ENCODE measurements at regions not wholly inside any gene's neighbourhood (a gene's known extent, or its start where the extent isn't known, plus 50 kb on each side); places are given as distances from the start of the nearest gene placed in this dataset.

DNA sequence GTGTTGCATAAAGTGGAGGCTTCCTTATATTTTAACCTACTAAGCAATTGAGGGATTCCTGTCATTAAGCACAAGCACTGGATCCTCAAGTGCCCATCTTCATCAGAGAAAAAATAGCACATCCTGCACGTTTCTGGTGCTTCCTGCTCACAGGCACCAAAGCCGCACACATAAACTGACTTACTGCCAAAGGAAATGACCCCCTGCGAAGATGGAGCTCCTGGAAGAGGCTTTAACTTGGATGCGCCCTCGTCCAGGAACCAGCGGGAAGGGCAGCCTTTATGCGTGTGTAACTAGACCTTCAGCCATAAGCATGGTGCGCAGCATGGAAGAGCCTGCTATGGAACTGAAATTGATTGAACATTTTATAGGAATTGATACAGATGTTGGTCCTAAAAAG is 188.7 kb downstream of the FTCDNL1 start:
- TF ChIP-seq ZSCAN20 (CRISPR knock-in tag; IDR thresholded peaks at IDR 0.05), result no peak
- TF ChIP-seq EP300 (IDR thresholded peaks at IDR 0.05), result no peak
- no peak for TF ChIP-seq POLR2A (IDR thresholded peaks at IDR 0.05; ENCODE audit: low read length)
- no peak for TF ChIP-seq HDAC2 (IDR thresholded peaks at IDR 0.05)
- TF ChIP-seq, protein P1, sequence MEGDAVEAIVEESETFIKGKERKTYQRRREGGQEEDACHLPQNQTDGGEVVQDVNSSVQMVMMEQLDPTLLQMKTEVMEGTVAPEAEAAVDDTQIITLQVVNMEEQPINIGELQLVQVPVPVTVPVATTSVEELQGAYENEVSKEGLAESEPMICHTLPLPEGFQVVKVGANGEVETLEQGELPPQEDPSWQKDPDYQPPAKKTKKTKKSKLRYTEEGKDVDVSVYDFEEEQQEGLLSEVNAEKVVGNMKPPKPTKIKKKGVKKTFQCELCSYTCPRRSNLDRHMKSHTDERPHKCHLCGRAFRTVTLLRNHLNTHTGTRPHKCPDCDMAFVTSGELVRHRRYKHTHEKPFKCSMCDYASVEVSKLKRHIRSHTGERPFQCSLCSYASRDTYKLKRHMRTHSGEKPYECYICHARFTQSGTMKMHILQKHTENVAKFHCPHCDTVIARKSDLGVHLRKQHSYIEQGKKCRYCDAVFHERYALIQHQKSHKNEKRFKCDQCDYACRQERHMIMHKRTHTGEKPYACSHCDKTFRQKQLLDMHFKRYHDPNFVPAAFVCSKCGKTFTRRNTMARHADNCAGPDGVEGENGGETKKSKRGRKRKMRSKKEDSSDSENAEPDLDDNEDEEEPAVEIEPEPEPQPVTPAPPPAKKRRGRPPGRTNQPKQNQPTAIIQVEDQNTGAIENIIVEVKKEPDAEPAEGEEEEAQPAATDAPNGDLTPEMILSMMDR (IDR thresholded peaks at IDR 0.05), result no peak
- no peak for TF ChIP-seq CEBPB (IDR thresholded peaks at IDR 0.05)
- TF ChIP-seq HOXA7 (CRISPR knock-in tag; IDR thresholded peaks at IDR 0.05), result no peak
- no peak for TF ChIP-seq GATA3 (IDR thresholded peaks at IDR 0.05; ENCODE audit: borderline replicate concordance)

Measured in A549 (cell line).